Sigmoid colon (tissue), 6 donors: ENCODE measurements at regions not wholly inside any gene's neighbourhood (a gene's known extent, or its start where the extent isn't known, plus 50 kb on each side); places are given as distances from the start of the nearest gene placed in this dataset.

Source experiments
- DNase-seq: peaks from one replicate; pipeline ENCODE4 v3.0.0-alpha.2; 2019
- H3K27ac ChIP-seq, 4 donors: fragments of 200-600 bp; sonication (generic); one replicate each; pipeline ENCODE4 v1.5.1; 2016 to 2019; ENCODE audit warnings: mild to moderate bottlenecking in 1 of 4
- H3K27me3 ChIP-seq, 3 donors: fragments of 200-600 bp; sonication (generic); one replicate each; pipeline ENCODE4 v1.5.1; 2019; ENCODE audit warnings: mild to moderate bottlenecking in 1 of 3
- H3K36me3 ChIP-seq, 4 donors: fragments of 200-600 bp; sonication (generic); one replicate each; pipeline ENCODE4 v1.5.1; 2016 to 2019
- H3K4me1 ChIP-seq, 4 donors: fragments of 200-600 bp; sonication (generic); one replicate each; pipeline ENCODE4 v1.5.1; 2017 to 2019
- H3K4me3 ChIP-seq, 4 donors: fragments of 200-600 bp; sonication (generic); one replicate each; pipeline ENCODE4 v1.5.1; 2017 to 2019; ENCODE audit warnings: mild to moderate bottlenecking in 2 of 4, moderate library complexity in 1 of 4
- H3K9me3 ChIP-seq, 4 donors: fragments of 200-600 bp in 3 of 4; sonication (generic) in 3 of 4; one replicate each; pipeline versions ENCODE4 v1.5.1 to v1.6.1; 2013 to 2019
- CTCF ChIP-seq, 4 experiments: fragments of 450-650 bp in 3 of 4; fragments of 200-600 bp in 1 of 4; IDR thresholded peaks; one replicate each; pipeline ENCODE4 v1.5.1; 2016 to 2019; ENCODE audit warnings: antibody characterized with exemption in 4 of 4, mild to moderate bottlenecking in 3 of 4, moderate library complexity in 2 of 4
- EP300 ChIP-seq, 4 donors: sonication (generic); formaldehyde crosslinking; IDR thresholded peaks; one replicate each; pipeline ENCODE4 v1.6.1; 2017; ENCODE audit warnings: antibody characterized with exemption in 4 of 4
- POLR2A ChIP-seq, 2 donors: fragments of 450-650 bp; IDR thresholded peaks; one replicate each; pipeline ENCODE4 v1.6.1; 2016; ENCODE audit warnings: antibody characterized with exemption in 2 of 2, mild to moderate bottlenecking in 2 of 2, moderate library complexity in 2 of 2
- POLR2AphosphoS5 ChIP-seq, 4 donors: sonication (generic); formaldehyde crosslinking; IDR thresholded peaks; one replicate each; pipeline ENCODE4 v1.6.1; 2017; ENCODE audit warnings: antibody characterized with exemption in 4 of 4
- WGBS, 2 donors: extraction: QIAGEN DNeasy Blood & Tissue Kit; methylation state at CpG; one replicate each; pipeline ENCODE4 v1.1.7; 2013; 5-methylcytosine and 5-hydroxymethylcytosine counted together
- intact Hi-C: fragments of 100-400 bp; cut with DNase I; formaldehyde crosslinking; loops from one replicate; pipeline ENCODE4 v1.15.1; 2023
- donor health status: healthy with polysubstance abuse.
- donor health status: healthy.

DNA sequence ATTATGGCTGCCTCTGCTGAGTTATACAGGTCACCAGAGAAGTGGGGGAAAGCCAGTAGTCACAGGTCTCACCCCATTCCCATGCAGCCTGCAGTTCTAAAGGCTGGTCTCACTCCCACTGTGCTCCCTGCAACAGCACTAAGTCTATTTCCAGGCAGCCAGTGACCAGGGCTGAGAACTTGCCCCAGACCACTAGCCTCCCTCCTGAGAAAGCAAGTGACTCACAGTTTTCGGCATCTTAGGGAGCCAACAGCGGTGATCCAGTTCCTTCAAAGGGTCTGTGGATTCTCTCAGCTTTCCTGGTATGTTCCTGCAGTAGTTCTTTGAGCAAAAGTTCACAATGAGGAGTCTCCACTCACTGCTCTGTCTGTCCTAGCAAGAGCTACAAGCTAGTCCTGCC lies 329.6 kb upstream of the MAP2 start:
- no peak for DNase-seq
- WGBS, 2 donors = 88 to 92% methylated on average over 2 of the region's 2 CpGs
- TF ChIP-seq EP300 (IDR thresholded peaks at IDR 0.05) (no peak), POLR2A (IDR thresholded peaks at IDR 0.05) (no peak), CTCF (IDR thresholded peaks at IDR 0.05) (no peak), POLR2AphosphoS5 (IDR thresholded peaks at IDR 0.05) (no peak)
- no peak overlapping the region for H3K27ac ChIP-seq
- no peaks in the 10 kb centered on the region for H3K27me3 ChIP-seq
- no peaks in the 10 kb centered on the region for H3K9me3 ChIP-seq
- H3K4me3 ChIP-seq = no peak overlapping the region
- intact Hi-C loops = no loop called here
- H3K4me1 ChIP-seq = no peaks in the 10 kb centered on the region
- no peaks in the 10 kb centered on the region for H3K36me3 ChIP-seq

GRCh38 chr2:209095432-209095831 lies 328.4 kb upstream of the MAP2 start:
- no peaks in the 10 kb centered on the region for H3K36me3 ChIP-seq
- no peak overlapping the region for H3K4me3 ChIP-seq
- intact Hi-C loops = no loop called here
- 34 to 71% methylated on average over 2 of the region's 2 CpGs for WGBS, 2 donors
- no peak overlapping the region for H3K27ac ChIP-seq
- no peaks in the 10 kb centered on the region for H3K9me3 ChIP-seq
- DNase-seq = no peak
- H3K27me3 ChIP-seq = no peaks in the 10 kb centered on the region
- TF ChIP-seq EP300 (IDR thresholded peaks at IDR 0.05) (no peak), POLR2AphosphoS5 (IDR thresholded peaks at IDR 0.05) (no peak), CTCF (IDR thresholded peaks at IDR 0.05) (no peak)
- no peaks in the 10 kb centered on the region for H3K4me1 ChIP-seq

- Histone ChIP-seq H3K9me3 (no peaks in the 10 kb centered on the region), H3K36me3 (no peaks in the 10 kb centered on the region), H3K4me1 (no peaks in the 10 kb centered on the region), H3K27ac (no peak overlapping the region), H3K4me3 (no peak overlapping the region), H3K27me3 (no peaks in the 10 kb centered on the region)
- DNase-seq = no peak
- intact Hi-C loops = no loop called here
- 59 to 72% methylated on average over 2 of the region's 2 CpGs for WGBS, 2 donors
- TF ChIP-seq POLR2A (IDR thresholded peaks at IDR 0.05) (no peak), CTCF (IDR thresholded peaks at IDR 0.05) (no peak), POLR2AphosphoS5 (IDR thresholded peaks at IDR 0.05) (no peak), EP300 (IDR thresholded peaks at IDR 0.05) (no peak)
Observed at GRCh38 chr2:209097168-209097567, 326.7 kb upstream of the MAP2 start.

GRCh38 chr2:209102319-209102718 lies 321.5 kb upstream of the MAP2 start:
- H3K4me1 ChIP-seq = no peaks in the 10 kb centered on the region
- no peaks in the 10 kb centered on the region for H3K36me3 ChIP-seq
- no peaks in the 10 kb centered on the region for H3K27me3 ChIP-seq
- no peak overlapping the region for H3K4me3 ChIP-seq
- no peak overlapping the region for H3K27ac ChIP-seq
- WGBS, 2 donors = 43 to 70% methylated on average over 2 of the region's 2 CpGs
- TF ChIP-seq CTCF (IDR thresholded peaks at IDR 0.05) (no peak), EP300 (IDR thresholded peaks at IDR 0.05) (no peak), POLR2AphosphoS5 (IDR thresholded peaks at IDR 0.05) (no peak)
- no peak for DNase-seq
- intact Hi-C loops = no loop called here
- no peaks in the 10 kb centered on the region for H3K9me3 ChIP-seq

GRCh38 chr2:209113026-209113425 lies 310.8 kb upstream of the MAP2 start:
- WGBS, 2 donors = 80 to 88% methylated on average over 6 of the region's 6 CpGs
- DNase-seq = no peak
- no peak overlapping the region for H3K27ac ChIP-seq
- H3K9me3 ChIP-seq = no peaks in the 10 kb centered on the region
- H3K36me3 ChIP-seq = no peaks in the 10 kb centered on the region
- H3K4me1 ChIP-seq = no peaks in the 10 kb centered on the region
- TF ChIP-seq EP300 (IDR thresholded peaks at IDR 0.05) = no peak
- TF ChIP-seq POLR2AphosphoS5 (IDR thresholded peaks at IDR 0.05) = no peak
- TF ChIP-seq CTCF (IDR thresholded peaks at IDR 0.05) = no peak
- no peak for TF ChIP-seq POLR2A (IDR thresholded peaks at IDR 0.05)
- H3K4me3 ChIP-seq = no peak overlapping the region
- intact Hi-C loops = no loop called here
- no peaks in the 10 kb centered on the region for H3K27me3 ChIP-seq
